HG02885 (cell line): ENCODE measurements at regions not wholly inside any gene's neighbourhood (a gene's known extent, or its start where the extent isn't known, plus 50 kb on each side); places are given as distances from the start of the nearest gene placed in this dataset.

Experiments
- ATAC-seq: cut with Tn5 transposase; IDR thresholded peaks from one replicate; pipeline ENCODE4 v1.9.1; 2021; ENCODE audit warnings: mild to moderate bottlenecking; ENCODE audit not compliant: unreplicated experiment, poor library complexity

- ATAC-seq, result no peak
Measured at GRCh38 chr14:81942071-81942470, 408.4 kb upstream of the SEL1L start.

DNA sequence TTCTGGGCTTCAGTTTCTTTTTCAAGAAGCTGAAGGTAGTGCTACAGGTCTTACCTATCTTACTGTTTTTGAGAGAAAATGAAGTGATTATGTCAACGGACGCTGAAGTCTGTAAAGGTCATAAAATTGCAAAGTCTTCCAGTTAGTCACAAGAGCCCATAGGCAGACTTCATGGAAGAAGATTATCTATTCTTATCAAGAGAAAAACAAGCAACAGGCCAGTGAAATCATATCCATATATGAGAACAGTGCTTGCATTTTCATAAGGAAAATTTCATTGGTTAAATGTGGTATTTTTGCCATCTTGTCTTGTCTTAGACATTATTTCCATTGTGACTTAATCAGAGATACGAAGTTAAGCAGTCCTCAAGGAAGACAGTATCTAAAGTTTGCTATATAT, 412.7 kb upstream of the SEL1L start:
- no peak for ATAC-seq

- no peak for ATAC-seq
Measured at GRCh38 chr14:81946834-81947798, 413.5 kb upstream of the SEL1L start.

DNA sequence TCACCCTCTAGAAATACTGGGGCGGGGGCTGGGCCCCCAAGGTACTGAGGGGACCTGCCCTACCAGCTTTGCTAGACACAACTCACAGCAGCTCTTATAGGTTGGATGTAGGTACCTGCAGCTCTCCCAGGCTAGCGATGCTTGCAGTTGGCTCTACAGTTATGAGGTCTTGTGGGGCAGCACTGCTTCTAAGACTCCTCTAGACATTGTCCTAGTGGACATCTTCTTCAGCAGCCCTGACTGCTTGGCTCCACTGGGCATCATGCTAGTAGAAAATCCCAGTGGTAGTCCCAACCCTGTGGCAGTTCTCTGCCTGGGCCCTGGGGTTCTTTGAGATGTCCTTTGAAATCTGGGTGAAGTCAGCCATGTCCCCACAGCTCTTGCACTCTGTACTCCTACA, 419.3 kb upstream of the SEL1L start:
- ATAC-seq, result no peak

DNA sequence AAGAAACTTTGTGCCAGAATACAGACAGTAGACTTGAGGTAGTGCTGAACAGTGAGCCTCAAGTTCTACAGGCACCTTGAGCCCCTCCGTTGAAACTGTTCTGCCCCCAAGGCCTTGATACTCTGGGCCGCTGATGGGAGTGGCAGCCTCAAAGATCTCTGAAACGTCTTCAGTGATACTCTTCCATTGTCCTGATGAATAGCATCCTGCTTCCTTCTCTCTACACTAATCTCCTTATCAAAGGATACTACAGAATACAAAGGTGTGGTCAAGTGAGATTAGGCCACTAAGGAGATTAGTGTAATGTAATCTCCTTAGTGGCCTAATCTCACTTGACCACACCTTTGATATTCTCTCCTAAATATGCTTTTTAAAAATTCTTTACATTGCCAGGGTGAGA, 419.8 kb upstream of the SEL1L start:
- ATAC-seq, result no peak

DNA sequence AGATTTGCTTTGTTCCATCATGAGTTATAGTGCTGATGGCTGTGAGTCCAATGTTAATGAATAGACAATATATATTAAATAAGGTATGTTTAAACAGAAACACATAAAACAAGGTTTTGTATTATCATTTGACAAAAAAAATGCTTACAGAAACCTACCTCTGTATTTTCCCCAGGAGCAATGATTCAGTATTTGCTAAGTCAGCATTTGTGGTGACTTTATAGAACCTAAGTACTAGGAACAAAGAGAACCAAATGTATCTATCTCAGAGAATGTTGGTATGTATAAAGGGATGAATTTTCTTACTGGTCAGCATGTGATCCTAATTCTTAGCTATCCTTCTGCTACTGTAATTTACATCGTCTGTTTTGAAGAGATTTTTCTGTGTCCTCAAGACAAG, 421.5 kb upstream of the SEL1L start:
- ATAC-seq, result no peak

DNA sequence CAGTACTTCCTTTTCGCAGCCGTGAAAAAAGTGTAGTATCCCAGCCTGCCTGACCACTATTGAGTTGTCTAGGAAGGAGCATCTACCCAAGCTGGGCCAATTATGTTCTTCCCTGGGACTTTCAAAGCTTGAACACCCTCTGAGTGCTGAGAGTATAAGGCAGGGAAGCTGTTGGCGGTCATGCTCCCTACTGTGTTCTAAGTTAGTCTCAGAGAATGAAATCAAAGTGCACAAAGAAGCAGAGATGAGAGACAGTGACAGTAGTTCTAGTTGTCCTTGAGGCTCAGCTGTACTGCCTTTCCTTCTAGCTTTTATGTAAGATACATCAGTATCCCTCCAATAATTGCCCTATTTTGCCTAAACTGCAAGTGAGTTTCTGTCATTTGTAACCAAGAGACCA, 427.1 kb upstream of the SEL1L start:
- ATAC-seq, result no peak

- ATAC-seq, result no peak
Measured at GRCh38 chr14:81963846-81964245, 430.2 kb upstream of the SEL1L start.

DNA sequence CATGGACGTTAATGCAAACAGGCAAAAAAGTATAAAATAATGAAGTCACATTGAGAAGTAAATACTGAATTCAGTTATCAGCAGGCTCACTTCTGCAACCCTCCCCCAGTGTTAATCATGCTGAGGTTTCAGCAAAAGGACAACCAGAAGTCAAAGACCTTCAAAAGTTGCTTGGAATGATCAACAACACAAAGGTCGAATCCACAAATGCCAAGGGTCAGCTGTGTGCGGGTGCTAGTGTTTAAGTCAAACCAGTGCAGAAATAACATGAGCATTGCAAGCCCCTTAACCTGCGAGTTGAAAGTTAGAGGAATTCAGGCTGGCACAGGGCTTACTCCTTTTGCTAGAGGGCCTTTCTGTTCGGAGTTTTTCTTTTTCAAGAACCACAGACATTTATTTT, 436.7 kb upstream of the SEL1L start:
- no peak for ATAC-seq

DNA sequence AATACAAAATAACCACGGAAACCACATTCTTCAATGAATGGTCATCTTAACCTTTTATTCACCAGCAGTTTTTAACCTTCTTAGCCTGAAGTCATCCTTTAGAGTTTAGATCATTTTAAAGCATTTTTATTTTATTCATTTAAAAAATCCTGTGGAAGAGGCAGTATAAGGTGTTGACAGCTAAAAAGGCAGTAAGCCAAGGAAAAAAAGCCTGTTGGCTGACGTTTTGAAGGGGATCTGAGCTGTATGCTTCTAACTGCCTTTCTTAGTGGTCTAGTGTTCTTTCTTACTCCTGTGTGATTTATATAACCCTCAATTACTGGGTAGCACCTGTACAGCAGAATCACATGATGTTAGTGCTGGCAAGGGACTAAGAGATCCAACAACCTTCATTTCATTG, 438.3 kb upstream of the SEL1L start:
- no peak for ATAC-seq

GRCh38 chr14:81972601-81973000, 438.9 kb upstream of the SEL1L start:
- no peak for ATAC-seq

DNA sequence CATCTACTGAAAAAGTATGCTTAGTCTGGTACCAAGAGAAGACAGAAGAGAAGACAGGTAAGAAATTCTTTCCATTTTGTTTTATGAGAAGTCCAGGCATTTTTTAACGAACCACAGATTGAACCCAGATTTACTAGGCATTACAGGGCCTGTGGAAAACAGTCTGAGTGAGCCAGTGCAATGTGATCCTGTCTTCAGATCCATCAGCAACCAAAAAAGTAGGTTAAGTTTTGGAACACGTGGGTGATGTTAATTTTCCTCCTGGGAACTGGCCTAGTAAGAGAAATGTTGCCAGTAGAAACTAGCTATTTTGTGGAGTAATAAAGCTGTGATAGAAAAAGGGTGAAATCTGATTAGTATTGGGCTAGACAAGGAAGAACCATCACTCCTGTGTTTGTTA, 440.9 kb upstream of the SEL1L start:
- no peak for ATAC-seq

- no peak for ATAC-seq
Measured at GRCh38 chr14:81980601-81981306, 447.1 kb upstream of the SEL1L start.

- no peak for ATAC-seq
Measured at GRCh38 chr14:81981307-81981675, 447.6 kb upstream of the SEL1L start.

DNA sequence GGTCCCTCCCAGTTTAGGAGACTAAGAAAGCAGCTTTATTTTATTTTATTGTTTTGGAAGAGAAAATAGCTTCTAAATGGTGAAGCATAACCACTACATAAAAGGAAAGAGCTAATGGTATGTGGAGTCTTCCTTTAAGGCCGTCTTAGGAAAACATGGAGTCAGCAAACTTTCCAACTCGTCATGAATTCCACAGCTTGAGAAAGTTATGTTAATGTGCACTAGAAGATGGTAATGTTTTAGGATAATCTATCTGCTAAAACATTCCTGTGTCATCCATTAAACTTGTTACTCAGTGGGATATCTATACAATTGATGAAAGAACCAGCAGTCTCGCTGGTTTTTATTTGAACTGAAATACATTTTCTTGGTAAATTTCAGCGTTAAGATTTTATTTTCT, 448.4 kb upstream of the SEL1L start:
- no peak for ATAC-seq

DNA sequence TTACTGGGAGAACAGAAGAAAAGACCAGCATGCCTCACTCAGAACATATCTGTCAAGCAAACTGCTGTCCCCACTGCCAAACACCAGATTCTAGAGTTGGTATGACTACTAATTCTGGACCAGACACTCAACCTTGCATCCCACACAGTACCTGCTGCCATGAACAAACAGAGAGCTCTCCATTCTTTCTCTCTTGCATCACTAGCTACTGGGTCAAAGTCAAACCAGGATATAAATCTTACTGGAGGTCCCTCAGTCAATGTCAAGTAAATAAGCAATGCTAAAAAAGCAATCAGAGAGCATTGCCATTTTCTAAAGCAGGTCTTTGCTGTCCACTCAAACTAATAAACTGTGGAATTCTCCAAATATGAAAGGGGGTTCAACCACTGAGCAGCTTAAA, 452.4 kb upstream of the SEL1L start:
- no peak for ATAC-seq

DNA sequence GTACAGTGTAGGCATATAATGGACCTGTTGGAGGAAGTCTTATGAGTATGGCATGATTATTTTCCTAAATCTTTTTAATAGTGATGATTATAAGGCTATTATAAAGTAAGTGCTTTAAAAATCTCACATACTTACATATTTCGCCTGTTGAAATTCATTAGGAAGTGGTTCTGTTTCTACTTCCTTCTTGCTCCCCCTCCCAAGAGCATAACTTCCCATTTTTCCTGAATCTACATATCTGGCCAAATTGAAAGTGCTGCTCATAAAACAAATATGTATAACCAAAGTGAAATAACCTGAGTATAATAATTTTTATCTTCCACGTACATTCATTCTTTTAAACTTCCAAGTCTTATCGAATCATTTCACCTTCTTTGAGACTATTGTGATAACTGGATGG, 455.6 kb upstream of the SEL1L start:
- ATAC-seq, result no peak

- ATAC-seq, result peak; percentile 87
Measured at GRCh38 chr14:81990312-81990761, 456.7 kb upstream of the SEL1L start.

GRCh38 chr14:81991998-81992397, 458.3 kb upstream of the SEL1L start:
- no peak for ATAC-seq

DNA sequence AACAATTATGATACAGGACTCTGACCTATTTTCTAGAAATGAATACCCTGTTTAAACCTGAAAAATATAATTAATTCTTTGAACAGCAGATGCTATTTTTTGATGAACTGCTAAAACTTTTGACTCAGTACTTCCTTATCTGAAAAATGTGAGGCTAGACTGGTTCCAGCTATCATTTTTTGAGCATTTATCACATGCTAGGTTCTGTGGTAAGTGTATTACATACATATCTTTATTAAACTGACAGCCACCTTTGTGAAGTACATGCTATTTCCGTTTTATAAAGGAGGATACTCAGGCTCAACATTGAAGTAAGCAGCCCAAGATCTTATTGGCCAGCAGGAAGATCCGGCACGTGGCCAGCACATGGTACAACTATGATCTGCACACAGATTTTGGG, 459.8 kb upstream of the SEL1L start:
- no peak for ATAC-seq

DNA sequence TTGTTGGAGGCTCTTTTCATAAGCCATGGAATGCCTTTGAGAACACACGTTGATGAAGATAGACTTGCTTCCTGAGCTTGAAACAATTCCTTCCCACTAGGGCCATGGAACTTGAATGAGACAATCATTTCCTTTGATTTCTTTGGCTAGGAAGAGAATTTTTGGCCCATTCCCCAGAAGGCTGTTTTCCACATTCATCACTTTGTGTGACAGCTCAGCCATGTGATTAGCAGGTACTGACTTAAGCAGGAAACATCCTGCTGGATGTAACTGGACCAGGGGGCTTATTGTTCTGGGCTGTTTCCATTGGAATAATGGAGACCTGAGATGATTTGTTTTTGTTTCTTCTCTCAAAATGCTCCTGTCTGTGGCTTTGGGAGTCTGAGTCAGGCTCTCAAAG, 469.8 kb upstream of the SEL1L start:
- ATAC-seq, result no peak

DNA sequence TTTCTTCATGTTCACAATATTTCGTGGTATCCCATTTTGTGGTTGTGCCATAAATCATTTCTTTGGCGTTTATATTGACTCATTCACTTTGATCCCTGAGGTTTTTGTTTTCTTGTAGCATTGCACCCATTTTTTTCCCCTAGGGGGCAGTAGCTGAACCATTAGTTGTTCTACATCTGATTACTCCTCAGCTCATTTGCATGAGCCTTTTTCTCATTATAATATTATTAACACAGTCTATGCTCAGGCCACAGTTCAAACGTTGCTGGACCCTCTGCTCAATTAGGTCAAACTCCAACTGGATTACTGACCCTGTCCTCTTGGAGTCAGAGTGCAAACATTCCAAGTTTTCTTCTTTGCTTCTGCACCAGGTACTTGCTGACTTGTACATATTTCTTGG, 475.4 kb upstream of the SEL1L start:
- no peak for ATAC-seq
